HG03460 (cell line): ENCODE measurements at regions not wholly inside any gene's neighbourhood (a gene's known extent, or its start where the extent isn't known, plus 50 kb on each side); places are given as distances from the start of the nearest gene placed in this dataset.
"Not testable (repeated sequence)": the region's sequence is repeated elsewhere in the genome, so short reads cannot be mapped to it uniquely, and the experiment has no call there.

ENCODE experiments used
- ATAC-seq: cut with Tn5 transposase; IDR thresholded peaks from one replicate; pipeline ENCODE4 v1.9.1; 2021; ENCODE audit not compliant: unreplicated experiment

DNA sequence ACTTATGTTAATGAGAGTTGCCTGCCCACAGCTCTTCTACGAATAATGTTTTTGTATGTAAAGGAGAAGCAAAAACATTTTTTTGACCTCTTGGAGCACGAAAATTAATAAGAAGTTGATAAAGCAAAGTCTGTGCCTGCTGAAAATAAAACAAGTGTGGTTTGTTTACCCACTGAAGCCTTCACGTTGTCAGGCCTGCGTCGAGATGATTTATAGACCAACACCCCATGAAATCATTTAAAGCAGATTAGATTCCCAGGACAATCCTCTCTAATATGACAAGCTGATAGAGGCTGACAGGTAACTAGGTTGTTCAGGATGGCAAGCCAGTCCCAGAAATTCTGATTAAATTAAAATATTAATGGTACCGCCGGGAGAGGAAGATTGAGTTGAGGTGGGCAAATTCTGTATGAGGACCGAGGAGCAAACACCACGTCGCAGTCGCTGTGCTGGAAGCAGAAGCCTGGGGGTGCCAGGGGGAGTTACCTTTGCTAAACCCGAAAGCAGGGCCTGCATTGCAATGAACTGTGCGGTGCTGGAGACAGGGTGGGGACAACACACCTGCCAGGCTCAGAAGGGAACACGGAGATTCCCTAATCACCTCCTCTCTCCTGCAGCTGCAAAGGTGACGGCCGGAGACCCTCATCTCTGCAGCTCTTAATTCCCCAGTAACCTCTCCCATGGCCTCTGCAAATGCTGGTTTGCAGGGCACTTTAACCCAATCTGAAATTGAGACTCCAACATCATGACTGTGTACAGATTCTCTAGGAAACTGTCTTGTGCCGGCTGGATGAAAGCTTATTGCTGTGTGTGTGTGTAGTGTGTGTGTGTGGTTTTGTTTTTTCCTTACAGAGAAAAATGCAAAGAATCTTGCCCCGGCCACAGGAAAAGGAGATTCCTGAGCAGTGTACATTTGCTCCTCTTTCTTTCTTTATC lies 2805.9 kb downstream of the RPIA start:
- not testable (repeated sequence) for ATAC-seq

DNA sequence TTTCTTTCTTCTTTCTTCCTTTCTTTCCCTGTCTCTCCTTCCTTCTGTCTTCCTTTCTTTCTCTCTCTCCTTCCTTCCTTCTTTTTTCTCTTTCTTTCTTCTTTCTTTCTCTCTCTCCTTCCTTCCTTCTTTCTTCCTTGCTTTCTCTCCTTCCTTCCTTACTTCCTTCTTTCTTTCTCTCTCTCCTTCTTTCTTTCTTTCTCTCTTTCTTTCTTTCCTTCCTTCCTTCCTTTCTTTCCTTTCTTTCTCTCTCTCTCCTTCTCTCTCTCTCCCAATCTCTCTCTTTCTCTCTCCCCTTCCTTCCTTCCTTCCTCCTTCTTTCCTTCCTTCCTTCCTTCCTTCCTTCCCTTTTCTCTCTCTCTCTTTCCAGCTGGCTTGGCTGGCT lies 2806.6 kb downstream of the RPIA start:
- ATAC-seq, result not testable (repeated sequence)

DNA sequence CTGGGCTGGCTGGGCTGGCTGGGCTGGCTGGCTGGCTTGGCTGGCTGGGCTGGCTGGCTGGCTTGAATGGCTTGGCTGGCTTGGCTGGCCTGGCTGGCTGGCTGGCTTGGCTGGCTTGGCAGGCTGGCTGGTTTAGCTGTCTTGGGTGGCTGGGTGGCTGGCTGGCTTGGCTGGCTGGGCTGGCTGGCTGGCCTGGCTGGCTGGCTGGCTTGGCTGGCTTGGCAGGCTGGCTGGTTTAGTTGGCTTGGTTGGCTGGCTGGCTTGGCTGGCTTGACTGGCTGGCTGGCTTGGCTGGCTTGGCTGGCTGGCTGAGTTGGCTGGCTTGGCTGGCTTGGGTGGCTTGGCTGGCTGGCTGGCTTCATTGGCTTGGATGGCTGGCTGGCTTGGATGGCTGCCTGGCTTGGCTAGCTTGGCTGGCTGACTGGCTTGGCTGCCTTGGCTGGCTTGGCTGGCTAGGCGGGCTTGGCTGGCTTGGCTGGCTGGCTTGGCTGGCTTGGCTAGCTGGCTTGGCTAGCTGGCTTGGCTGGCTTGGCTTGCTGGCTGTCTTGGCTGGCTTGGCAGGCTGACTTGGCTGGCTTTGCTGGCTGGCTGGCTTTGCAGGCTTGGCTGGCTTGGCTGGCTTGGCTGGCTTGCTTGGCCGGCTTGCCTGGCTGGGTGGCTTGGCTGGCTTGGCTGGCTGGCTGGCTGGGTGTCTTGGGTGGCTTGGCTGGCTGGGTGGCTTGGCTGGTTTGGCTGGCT lies 2807.2 kb downstream of the RPIA start:
- not testable (repeated sequence) for ATAC-seq

DNA sequence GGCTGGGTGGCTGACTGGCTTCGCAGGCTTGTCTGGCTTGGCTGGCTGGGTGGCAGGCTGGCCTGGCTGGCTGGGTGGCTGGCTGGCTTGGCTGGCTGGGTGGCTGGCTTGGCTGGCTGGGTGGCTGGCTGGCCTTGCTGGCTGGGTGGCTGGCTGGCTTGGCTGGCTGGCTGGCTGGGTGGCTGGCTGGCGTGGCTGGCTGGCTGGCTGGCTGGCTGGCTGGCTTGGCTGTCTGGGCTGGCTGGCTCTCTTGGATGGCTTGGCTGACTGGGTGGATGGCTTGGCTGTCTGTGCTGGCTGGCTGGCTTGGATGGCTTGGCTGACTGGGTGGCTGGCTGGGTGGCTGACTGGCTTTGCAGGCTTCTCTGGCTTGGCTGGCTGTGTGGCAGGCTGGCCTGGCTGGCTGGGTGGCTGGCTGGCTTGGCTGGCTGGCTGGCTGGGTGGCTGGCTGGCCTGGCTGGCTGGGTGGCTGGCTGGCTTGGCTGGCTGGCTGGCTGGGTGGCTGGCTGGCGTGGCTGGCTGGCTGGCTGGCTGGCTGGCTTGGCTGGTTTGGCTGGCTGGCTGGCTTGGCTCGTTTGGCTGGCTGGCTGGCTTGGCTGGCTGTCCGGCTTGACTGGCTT lies 2808.1 kb downstream of the RPIA start:
- ATAC-seq, result not testable (repeated sequence)

DNA sequence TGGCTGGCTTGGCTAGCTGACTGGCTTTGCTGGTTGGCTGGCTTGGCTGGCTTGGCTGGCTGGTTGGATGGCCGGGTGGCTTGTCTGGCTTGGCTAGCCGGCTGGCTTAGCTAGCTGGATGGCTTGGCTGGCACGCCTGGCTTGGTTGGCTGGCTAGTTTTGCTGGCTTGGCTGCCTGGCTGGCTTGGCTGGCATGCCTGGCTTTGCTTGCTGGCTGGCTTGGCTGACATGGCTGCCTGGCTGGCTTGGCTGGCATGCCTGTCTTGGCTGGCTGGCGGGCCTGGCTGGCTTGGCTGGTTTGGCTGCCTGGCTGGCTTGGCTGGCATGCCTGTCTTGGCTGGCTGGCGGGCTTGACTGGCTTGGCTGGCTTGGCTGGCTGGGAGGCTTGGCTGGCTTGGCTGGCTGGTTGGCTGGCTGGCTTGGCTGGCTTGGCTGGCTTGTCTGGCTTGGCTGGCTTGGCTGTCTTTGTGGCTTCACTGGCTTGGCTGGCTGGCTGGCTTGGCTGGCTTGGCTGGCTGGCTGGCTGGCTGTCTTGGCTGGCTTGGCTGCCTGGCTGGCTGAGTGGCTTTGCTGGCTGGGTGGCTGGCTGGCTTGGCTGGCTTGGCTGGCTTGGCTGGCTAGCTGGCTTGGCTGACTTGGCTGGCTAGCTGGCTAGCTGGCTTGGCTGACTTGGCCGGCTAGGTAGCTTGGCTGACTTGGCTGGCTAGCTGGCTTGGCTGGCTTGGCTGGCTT lies 2808.9 kb downstream of the RPIA start:
- not testable (repeated sequence) for ATAC-seq

DNA sequence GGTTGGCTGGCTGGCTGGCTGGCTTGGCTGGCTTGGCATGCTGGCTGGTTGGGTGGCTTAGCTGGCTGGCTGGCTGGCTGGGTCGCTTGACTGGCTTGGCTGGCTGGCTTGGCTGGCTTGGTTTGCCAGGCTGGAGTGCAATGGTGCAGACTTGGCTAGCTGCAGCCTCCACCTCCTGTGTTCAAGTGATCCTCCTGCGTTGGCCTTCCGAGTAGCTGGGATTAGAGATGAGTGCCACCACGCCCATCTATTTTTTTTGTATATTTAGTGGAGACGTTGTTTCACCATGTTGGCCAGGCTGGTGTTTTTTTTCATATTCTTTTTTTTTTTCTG lies 2809.5 kb downstream of the RPIA start:
- not testable (repeated sequence) for ATAC-seq

DNA sequence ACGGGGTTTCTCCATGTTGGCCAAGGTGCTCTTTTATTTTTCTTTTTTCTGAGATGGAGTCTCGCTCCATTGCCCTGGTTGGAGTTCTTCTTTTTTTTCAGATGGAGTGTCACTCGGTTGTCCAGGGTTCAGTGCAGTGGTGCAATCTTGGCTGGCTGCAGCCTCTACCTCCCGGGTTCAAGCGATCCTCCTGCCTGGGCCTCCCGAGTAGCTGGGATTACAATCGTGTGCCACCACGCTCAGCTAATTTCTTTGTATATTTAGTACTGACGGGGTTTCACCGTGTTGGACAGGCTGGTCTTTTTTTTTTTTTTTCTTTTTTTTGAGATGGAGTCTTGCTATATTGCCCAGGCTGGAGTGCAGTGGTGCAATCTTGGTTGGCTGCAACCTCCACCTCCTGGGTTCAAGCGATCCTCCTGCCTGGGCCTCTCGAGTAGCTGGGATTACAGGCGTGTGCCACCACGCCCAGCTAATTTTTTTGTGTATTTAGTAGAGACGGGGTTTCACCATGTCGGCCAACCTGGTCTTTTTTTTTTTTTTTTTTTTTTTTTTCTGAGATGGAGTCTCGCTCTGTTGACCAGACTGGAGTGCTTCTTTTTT lies 2810.1 kb downstream of the RPIA start:
- not testable (repeated sequence) for ATAC-seq

DNA sequence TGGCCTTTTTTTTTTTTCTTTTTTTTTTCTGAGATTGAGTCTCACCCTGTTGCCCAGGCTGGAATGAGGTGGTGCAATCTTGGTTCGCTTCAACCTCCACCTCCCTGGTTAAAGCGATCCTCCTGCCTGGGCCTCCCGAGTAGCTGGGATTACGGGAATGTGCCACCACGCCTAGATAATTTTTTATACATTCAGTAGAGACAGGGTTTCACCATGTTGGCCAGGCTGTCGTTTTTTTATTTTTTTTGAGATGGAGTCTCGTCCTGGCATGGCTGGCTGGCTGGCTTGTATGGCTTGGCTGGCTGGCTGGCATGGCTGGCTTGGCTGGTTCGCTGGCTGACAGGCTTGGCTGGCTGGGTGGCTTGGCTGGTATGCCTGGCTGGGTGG lies 2812.1 kb downstream of the RPIA start:
- not testable (repeated sequence) for ATAC-seq

DNA sequence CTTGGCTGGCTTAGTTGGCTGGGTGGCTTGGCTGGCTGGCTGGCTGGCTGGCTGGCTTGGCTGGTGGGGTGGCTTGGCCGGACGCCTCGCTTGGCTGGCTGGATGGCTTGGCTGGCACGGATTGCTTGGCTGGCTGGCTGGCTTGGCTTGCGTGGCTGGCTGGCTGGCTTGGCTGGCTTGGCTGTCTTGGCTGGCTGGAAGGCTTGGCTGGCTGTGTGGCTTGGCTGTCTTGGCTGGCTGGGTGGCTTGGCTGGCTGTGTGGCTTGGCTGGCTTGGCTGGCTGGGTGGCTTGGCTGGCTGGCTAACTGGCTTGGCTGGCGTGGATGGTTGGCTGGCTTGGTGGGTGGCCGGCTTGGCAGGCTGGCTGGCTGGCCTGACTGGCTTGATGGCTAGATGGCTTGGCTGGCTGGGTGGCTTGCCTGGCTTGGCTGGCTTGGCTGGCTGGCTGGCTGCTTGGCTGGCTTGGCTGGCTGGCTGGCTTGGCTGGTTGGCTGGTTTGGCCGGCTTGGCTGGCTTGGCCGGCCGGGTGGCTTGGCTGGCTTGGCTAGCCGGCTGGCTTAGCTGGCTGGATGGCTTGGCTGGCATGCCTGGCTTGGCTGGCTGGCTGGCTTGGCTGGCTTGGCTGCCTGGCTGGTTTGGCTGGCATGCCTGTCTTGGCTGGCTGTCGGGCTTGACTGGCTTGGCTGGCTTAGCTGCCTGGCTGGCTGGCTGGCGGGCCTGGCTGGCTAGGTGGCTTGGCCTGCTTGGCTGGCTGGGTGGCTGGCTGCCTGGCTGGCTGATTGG lies 2812.7 kb downstream of the RPIA start:
- not testable (repeated sequence) for ATAC-seq

DNA sequence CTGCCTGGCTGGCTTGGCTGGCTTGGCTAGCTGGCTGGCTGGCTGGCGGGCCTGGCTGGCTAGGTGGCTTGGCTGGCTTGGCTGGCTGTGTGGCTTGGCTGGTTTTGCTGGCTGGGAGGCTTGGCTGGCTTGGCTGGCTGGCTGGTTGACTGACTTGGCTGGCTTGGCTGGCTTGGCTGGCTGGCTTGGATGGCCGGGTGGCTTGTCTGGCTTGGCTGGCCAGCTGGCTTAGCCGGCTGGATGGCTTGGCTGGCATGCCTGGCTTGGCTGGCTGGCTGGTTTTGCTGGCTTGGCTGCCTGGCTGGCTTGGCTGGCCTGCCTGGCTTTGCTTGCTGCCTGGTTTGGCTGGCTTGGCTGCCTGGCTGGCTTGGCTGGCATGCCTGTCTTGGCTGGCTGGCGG lies 2817.3 kb downstream of the RPIA start:
- ATAC-seq, result not testable (repeated sequence)

DNA sequence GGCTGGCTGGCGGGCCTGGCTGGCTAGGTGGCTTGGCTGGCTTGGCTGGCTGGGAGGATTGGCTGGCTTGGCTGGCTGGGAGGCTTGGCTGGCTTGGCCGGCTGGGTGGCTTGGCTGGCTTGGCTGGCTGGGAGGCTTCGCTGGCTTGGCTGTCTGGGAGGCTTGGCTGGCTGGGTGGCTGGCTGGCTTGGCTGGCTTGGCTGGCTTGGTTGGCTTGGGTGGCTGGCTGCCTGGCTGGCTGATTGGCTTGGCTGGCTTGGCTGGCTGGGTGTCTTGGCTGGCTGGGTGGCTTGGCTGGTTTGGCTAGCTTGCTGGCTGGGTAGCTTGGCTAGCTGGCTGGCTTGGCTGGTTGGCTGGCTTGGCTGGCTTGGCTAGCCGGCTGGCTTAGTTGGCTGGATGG lies 2817.8 kb downstream of the RPIA start:
- not testable (repeated sequence) for ATAC-seq

DNA sequence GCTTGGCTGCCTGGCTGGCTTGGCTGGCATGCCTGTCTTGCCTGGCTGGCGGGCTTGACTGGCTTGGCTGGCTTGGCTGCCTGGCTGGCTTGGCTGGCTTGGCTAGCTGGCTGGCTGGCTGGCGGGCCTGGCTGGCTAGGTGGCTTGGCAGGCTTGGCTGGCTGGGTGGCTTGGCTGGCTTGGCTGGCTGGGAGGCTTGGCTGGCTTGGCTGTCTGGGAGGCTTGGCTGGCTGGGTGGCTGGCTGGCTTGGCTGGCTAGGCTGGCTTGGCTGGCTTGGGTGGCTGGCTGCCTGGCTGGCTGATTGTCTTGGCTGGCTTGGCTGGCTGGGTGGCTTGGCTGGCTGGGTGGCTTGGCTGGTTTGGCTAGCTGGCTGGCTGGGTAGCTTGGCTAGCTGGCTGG lies 2819.7 kb downstream of the RPIA start:
- not testable (repeated sequence) for ATAC-seq

DNA sequence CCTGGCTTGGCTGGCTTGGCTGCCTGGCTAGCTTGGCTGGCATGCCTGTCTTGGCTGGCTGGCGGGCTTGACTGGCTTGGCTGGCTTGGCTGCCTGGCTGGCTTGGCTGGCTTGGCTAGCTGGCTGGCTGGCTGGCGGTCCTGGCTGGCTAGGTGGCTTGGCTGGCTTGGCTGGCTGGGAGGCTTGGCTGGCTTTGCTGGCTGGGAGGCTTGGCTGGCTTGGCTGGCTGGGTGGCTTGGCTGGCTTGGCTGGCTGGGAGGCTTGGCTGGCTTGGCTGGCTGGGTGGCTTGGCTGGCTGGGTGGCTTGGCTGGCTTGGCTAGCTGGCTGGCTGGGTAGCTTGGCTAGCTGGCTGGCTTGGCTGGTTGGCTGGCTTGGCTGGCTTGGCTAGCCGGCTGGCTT lies 2824.5 kb downstream of the RPIA start:
- not testable (repeated sequence) for ATAC-seq

DNA sequence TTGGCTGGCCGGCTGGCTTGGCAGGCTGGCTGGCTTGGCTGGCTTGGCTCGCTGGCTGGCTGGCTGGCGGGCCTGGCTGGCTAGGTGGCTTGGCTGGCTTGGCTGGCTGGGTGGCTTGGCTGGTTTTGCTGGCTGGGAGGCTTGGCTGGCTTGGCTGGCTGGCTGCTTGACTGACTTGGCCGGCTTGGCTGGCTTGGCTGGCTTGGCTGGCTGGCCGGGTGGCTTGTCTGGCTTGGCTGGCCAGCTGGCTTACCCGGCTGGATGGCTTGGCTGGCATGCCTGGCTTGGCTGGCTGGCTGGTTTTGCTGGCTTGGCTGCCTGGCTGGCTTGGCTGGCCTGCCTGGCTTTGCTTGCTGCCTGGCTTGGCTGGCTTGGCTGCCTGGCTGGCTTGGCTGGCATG lies 2825.2 kb downstream of the RPIA start:
- not testable (repeated sequence) for ATAC-seq

DNA sequence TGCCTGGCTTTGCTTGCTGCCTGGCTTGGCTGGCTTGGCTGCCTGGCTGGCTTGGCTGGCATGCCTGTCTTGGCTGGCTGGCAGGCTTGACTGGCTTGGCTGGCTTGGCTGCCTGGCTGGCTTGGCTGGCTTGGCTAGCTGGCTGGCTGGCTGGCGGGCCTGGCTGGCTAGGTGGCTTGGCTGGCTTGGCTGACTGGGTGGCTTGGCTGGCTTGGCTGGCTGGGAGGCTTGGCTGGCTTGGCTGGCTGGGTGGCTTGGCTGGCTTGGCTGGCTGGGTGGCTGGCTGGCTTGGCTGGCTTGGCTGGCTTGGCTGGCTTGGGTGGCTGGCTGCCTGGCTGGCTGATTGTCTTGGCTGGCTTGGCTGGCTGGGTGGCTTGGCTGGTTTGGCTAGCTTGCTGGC lies 2826.4 kb downstream of the RPIA start:
- ATAC-seq, result not testable (repeated sequence)

DNA sequence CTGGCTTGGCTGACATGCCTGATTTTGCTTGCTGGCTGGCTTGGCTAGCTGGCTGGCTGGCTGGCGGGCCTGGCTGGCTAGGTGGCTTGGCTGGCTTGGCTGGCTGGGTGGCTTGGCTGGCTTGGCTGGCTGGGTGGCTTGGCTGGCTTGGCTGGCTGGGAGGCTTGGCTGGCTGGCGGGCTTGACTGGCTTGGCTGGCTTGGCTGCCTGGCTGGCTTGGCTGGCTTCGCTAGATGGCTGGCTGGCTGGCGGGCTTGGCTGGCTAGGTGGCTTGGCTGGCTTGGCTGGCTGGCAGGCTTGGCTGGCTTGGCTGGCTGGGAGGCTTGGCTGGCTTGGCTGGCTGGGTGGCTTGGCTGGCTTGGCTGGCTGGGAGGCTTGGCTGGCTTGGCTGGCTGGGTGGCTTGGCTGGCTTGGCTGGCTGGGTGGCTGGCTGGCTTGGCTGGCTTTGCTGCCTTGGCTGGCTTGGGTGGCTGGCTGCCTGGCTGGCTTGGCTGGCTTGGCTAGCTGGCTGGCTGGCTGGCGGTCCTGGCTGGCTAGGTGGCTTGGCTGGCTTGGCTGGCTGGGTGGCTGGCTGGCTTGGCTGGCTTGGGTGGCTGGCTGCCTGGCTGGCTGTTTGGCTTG lies 2827.0 kb downstream of the RPIA start:
- ATAC-seq, result not testable (repeated sequence)

DNA sequence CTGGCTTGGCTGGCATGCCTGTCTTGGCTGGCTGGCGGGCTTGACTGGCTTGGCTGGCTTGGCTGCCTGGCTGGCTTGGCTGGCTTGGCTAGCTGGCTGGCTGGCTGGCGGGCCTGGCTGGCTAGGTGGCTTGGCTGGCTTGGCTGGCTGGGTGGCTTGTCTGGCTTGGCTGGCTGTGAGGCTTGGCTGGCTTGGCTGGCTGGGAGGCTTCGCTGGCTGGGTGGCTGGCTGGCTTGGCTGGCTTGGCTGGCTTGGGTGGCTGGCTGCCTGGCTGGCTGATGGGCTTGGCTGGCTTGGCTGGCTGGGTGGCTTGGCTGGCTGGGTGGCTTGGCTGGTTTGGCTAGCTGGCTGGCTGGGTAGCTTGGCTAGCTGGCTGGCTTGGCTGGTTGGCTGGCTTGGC lies 2827.9 kb downstream of the RPIA start:
- not testable (repeated sequence) for ATAC-seq

DNA sequence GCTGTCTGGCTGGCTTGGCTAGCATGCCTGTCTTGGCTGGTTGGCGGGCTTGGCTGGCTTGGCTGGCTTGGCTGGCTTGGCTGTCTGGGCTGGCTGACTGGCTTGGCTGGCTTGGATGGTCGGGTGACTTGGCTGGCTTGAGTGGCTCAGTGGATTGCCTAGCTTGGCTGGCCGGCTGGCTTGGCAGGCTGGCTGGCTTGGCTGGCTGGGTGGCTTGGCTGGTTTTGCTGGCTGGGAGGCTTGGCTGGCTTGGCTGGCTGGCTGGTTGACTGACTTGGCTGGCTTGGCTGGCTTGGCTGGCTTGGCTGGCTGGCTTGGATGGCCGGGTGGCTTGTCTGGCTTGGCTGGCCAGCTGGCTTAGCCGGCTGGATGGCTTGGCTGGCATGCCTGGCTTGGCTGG lies 2828.4 kb downstream of the RPIA start:
- not testable (repeated sequence) for ATAC-seq

DNA sequence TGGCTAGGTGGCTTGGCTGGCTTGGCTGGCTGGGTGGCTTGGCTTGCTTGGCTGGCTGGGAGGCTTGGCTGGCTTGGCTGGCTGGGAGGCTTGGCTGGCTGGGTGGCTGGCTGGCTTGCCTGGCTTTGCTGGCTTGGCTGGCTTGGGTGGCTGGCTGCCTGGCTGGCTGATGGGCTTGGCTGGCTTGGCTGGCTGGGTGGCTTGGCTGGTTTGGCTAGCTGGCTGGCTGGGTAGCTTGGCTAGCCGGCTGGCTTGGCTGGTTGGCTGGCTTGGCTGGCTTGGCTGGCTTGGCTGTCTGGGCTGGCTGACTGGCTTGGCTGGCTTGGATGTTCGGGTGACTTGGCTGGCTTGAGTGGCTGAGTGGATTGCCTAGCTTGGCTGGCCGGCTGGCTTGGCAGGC lies 2829.1 kb downstream of the RPIA start:
- not testable (repeated sequence) for ATAC-seq
